Naive thymus-derived CD4-positive, alpha-beta T cell (primary cell): ENCODE measurements at regions not wholly inside any gene's neighbourhood (a gene's known extent, or its start where the extent isn't known, plus 50 kb on each side); places are given as distances from the start of the nearest gene placed in this dataset.
"Not testable (repeated sequence)": the region's sequence is repeated elsewhere in the genome, so short reads cannot be mapped to it uniquely, and the experiment has no call there.

Experiments
- ATAC-seq: fragments of 150-1000 bp; cut with Tn5 transposase; 2 replicates; pipeline ENCODE4 v1.10.0; 2021; ENCODE audit warnings: mild to moderate bottlenecking, moderate library complexity
- CTCF ChIA-PET: fragments of 350-600 bp; sonication (Branson Sonifier 250); formaldehyde crosslinking; loops from one replicate; lab custom pipeline; 2021; ENCODE audit warnings: antibody characterized with exemption; lab: Charles Lee
- POLR2A ChIA-PET: fragments of 350-600 bp; sonication (Branson Sonifier 250); formaldehyde crosslinking; loops from one replicate; lab custom pipeline; 2021; ENCODE audit warnings: antibody characterized with exemption, inconsistent platforms; lab: Charles Lee
- DNase-seq, 9 donors: peaks; one replicate each; pipeline versions ENCODE4 v3.0.0 to v3.0.0-alpha.2; 2020 to 2022; ENCODE audit warnings: mixed read lengths in 1 of 9
- H3K27ac ChIP-seq: one replicate; pipeline ENCODE4 v1.7.0; 2013; ENCODE audit warnings: mild to moderate bottlenecking, low read depth, low read length, moderate library complexity
- H3K27me3 ChIP-seq, 2 donors: one replicate each; pipeline ENCODE4 v1.7.0; 2013; ENCODE audit warnings: low read length in 2 of 2, mild to moderate bottlenecking in 2 of 2, moderate library complexity in 2 of 2; ENCODE audit not compliant: control insufficient read depth in 2 of 2, insufficient read depth in 2 of 2
- H3K36me3 ChIP-seq, 3 experiments: 1 replicate in 2 of 3; 2 replicates in 1 of 3; pipeline ENCODE4 v1.7.0; 2013; ENCODE audit warnings: low read length in 3 of 3, mild to moderate bottlenecking in 3 of 3, moderate library complexity in 1 of 3; ENCODE audit not compliant: insufficient read depth in 3 of 3, control insufficient read depth in 2 of 3
- H3K4me1 ChIP-seq, 2 donors: one replicate each; pipeline ENCODE4 v1.7.0; 2013; ENCODE audit warnings: low read length in 2 of 2, mild to moderate bottlenecking in 2 of 2, moderate library complexity in 1 of 2; ENCODE audit not compliant: control insufficient read depth in 2 of 2, insufficient read depth in 2 of 2
- H3K4me3 ChIP-seq: 2 replicates; pipeline ENCODE4 v1.7.0; 2013; ENCODE audit warnings: mild to moderate bottlenecking, low read length
- H3K9me3 ChIP-seq, 3 experiments: 1 replicate in 2 of 3; 2 replicates in 1 of 3; pipeline ENCODE4 v1.7.0; 2013; ENCODE audit warnings: low read length in 3 of 3; ENCODE audit not compliant: control insufficient read depth in 2 of 3
- H3K27ac Mint-ChIP-seq, 9 donors: one replicate each; pipeline ENCODE4 v1.8.0; 2020 to 2022; ENCODE audit warnings: mixed read lengths in 9 of 9, mild to moderate bottlenecking in 8 of 9, moderate library complexity in 5 of 9, inconsistent platforms in 2 of 9
- H3K27me3 Mint-ChIP-seq, 5 donors: one replicate each; pipeline ENCODE4 v1.8.0; 2021 to 2022; ENCODE audit warnings: mixed read lengths in 5 of 5, mild to moderate bottlenecking in 1 of 5
- H3K36me3 Mint-ChIP-seq, 5 donors: one replicate each; pipeline ENCODE4 v1.8.0; 2020 to 2022; ENCODE audit warnings: mixed read lengths in 5 of 5, mild to moderate bottlenecking in 3 of 5, inconsistent platforms in 1 of 5
- H3K4me1 Mint-ChIP-seq, 7 donors: one replicate each; pipeline ENCODE4 v1.8.0; 2020 to 2022; ENCODE audit warnings: mixed read lengths in 7 of 7, mild to moderate bottlenecking in 3 of 7, inconsistent platforms in 1 of 7
- H3K4me3 Mint-ChIP-seq, 10 donors: one replicate each; pipeline ENCODE4 v1.8.0; 2020 to 2022; ENCODE audit warnings: mild to moderate bottlenecking in 10 of 10, mixed read lengths in 10 of 10, moderate library complexity in 6 of 10, inconsistent platforms in 2 of 10
- H3K9me3 Mint-ChIP-seq, 11 donors: one replicate each; pipeline ENCODE4 v1.8.0; 2020 to 2022; ENCODE audit warnings: mixed read lengths in 11 of 11, mild to moderate bottlenecking in 4 of 11, inconsistent platforms in 1 of 11, moderate library complexity in 1 of 11
- intact Hi-C, 2 donors: fragments of 100-400 bp; cut with micrococcal nuclease; formaldehyde crosslinking; loops; one replicate each; pipeline ENCODE4 v1.15.1; 2023

DNA sequence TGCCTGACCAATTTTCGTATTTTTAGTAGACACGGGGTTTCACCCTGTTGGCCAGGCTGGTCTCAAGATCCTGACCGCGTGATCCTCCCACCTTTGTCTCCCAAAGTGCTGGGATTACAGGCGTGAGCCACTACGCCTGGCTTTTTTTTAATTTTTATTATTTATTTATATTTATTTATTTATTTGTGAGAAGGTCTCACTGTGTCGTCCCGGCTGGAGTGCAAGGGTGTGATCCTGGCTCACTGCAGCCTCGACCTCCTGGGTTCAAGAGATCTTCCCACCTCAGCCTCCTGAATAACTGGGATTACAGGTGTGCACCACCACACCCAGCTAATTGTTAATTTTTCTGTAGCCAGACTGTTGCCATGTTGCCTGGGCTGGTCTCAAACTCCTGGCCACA lies 141.1 kb downstream of the CRLF2 start:
- Mint-ChIP-seq H3K4me1 (peaks cover 0 to 3% (median 0%) of the 10 kb centered on the region in 7 donors), H3K27ac (no peak overlapping the region), H3K36me3 (peaks cover 0 to 11% (median 7%) of the 10 kb centered on the region in 5 donors), H3K9me3 (peaks cover 4 to 16% (median 9%) of the 10 kb centered on the region in 11 donors), H3K4me3 (no peak overlapping the region), H3K27me3 (peaks cover 2 to 12% (median 7%) of the 10 kb centered on the region in 5 donors)
- H3K9me3 ChIP-seq, result no peaks in the 10 kb centered on the region
- no peak for ATAC-seq
- H3K4me1 ChIP-seq, result no peaks in the 10 kb centered on the region
- no peak overlapping the region for H3K27ac ChIP-seq
- H3K27me3 ChIP-seq, result no peaks in the 10 kb centered on the region
- CTCF ChIA-PET, result no interaction called here
- no peak for DNase-seq
- intact Hi-C loops, result loop anchor here in 1 of 2 donors (10.0 kb wide), 2 partner anchors 57 to 157 kb away; no protein-coding TSS in a partner anchor
- POLR2A ChIA-PET, result no interaction called here
- no peak overlapping the region for H3K4me3 ChIP-seq
- H3K36me3 ChIP-seq, result no peaks in the 10 kb centered on the region

GRCh38 chrX:1062351-1062750 lies 150.1 kb downstream of the CRLF2 start:
- CTCF ChIA-PET, result no interaction called here
- no peaks in the 10 kb centered on the region for H3K36me3 ChIP-seq
- ATAC-seq (no peak), DNase-seq (no peak)
- peaks cover 9 to 30% (median 15%) of the 10 kb centered on the region in 11 donors for H3K9me3 Mint-ChIP-seq
- intact Hi-C loops, result no loop called here
- POLR2A ChIA-PET, result no interaction called here
- H3K27ac ChIP-seq, result no peak overlapping the region
- H3K4me3 ChIP-seq, result no peak overlapping the region
- no peak overlapping the region for H3K4me3 Mint-ChIP-seq
- no peak overlapping the region for H3K27ac Mint-ChIP-seq
- H3K9me3 ChIP-seq, result no peaks in the 10 kb centered on the region
- H3K4me1 Mint-ChIP-seq, result peaks cover 0 to 2% (median 0%) of the 10 kb centered on the region in 7 donors
- no peaks in the 10 kb centered on the region for H3K27me3 ChIP-seq
- H3K4me1 ChIP-seq, result no peaks in the 10 kb centered on the region
- peaks cover 0 to 17% (median 10%) of the 10 kb centered on the region in 5 donors for H3K27me3 Mint-ChIP-seq
- H3K36me3 Mint-ChIP-seq, result peaks cover 0 to 16% (median 7%) of the 10 kb centered on the region in 5 donors

DNA sequence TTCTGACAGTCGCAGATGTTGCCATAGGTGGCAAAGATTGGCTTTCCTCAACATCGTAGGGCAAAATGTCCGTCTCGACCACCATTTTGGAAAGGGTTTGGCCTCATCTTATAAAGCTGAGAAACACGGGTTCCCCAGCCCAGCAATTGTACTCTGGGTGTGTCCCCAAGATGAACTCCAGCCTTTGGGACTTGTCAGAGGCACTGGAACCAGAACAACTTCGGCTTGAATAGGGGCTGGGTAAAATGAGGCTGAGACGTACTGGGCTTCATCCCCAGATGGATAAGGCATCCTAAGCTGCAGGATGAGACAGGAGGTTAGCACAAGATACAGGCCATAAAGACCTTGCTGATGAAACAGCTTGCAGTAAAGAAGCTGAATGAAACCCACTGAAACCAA lies 151.9 kb downstream of the CRLF2 start:
- ChIA-PET CTCF (no interaction called here), POLR2A (no interaction called here)
- H3K27ac ChIP-seq, result no peak overlapping the region
- Mint-ChIP-seq H3K4me1 (no peaks in the 10 kb centered on the region), H3K36me3 (peaks cover 0 to 16% (median 7%) of the 10 kb centered on the region in 5 donors), H3K27ac (no peak overlapping the region), H3K4me3 (no peak overlapping the region), H3K9me3 (peaks cover 8 to 30% (median 15%) of the 10 kb centered on the region in 11 donors), H3K27me3 (peaks cover 0 to 17% (median 10%) of the 10 kb centered on the region in 5 donors)
- DNase-seq, result no peak
- intact Hi-C loops, result no loop called here
- no peaks in the 10 kb centered on the region for H3K4me1 ChIP-seq
- H3K27me3 ChIP-seq, result no peaks in the 10 kb centered on the region
- ATAC-seq, result no peak
- H3K4me3 ChIP-seq, result no peak overlapping the region
- H3K9me3 ChIP-seq, result no peaks in the 10 kb centered on the region
- no peaks in the 10 kb centered on the region for H3K36me3 ChIP-seq

- CTCF ChIA-PET, result no interaction called here
These were observed 152.6 kb downstream of the CRLF2 start for GRCh38 chrX:1059576-1060561.

GRCh38 chrX:1053600-1053999 lies 158.8 kb downstream of the CRLF2 start:
- H3K27ac Mint-ChIP-seq, DNase-seq, H3K4me1 ChIP-seq, intact Hi-C loops, POLR2A ChIA-PET, H3K4me3 Mint-ChIP-seq, H3K27ac ChIP-seq, H3K4me3 ChIP-seq, H3K36me3 ChIP-seq, CTCF ChIA-PET, H3K27me3 Mint-ChIP-seq, H3K4me1 Mint-ChIP-seq, H3K36me3 Mint-ChIP-seq, ATAC-seq, H3K27me3 ChIP-seq: not testable (repeated sequence)
- H3K9me3 Mint-ChIP-seq, result peaks cover 0 to 42% (median 23%) of the 10 kb centered on the region in 11 donors
- H3K9me3 ChIP-seq, result peaks cover 0 to 23% (median 7%) of the 10 kb centered on the region in 3 experiments

More at GRCh38 chrX:1059576-1060561, 152.6 kb downstream of the CRLF2 start:
- ATAC-seq, result no peak
- intact Hi-C loops, result no loop called here
- no peaks in the 10 kb centered on the region for H3K4me1 Mint-ChIP-seq
- peaks cover 0 to 16% (median 7%) of the 10 kb centered on the region in 5 donors for H3K36me3 Mint-ChIP-seq
- DNase-seq, result no peak
- H3K9me3 Mint-ChIP-seq, result peaks cover 8 to 31% (median 15%) of the 10 kb centered on the region in 11 donors
- no peaks in the 10 kb centered on the region for H3K9me3 ChIP-seq
- H3K4me3 Mint-ChIP-seq, result no peak overlapping the region
- peaks cover 0 to 17% (median 10%) of the 10 kb centered on the region in 5 donors for H3K27me3 Mint-ChIP-seq
- no peak overlapping the region for H3K27ac Mint-ChIP-seq
- no peaks in the 10 kb centered on the region for H3K4me1 ChIP-seq
- POLR2A ChIA-PET, result no interaction called here
- no peaks in the 10 kb centered on the region for H3K27me3 ChIP-seq
- H3K27ac ChIP-seq, result no peak overlapping the region
- H3K36me3 ChIP-seq, result no peaks in the 10 kb centered on the region
- H3K4me3 ChIP-seq, result no peak overlapping the region

- no peak for DNase-seq
- no peak overlapping the region for H3K27ac ChIP-seq
- H3K4me1 ChIP-seq, result no peaks in the 10 kb centered on the region
- H3K27me3 ChIP-seq, result no peaks in the 10 kb centered on the region
- no peaks in the 10 kb centered on the region for H3K36me3 ChIP-seq
- Mint-ChIP-seq H3K9me3 (peaks cover 0 to 42% (median 23%) of the 10 kb centered on the region in 11 donors), H3K27me3 (no peaks in the 10 kb centered on the region), H3K4me1 (peaks cover 0 to 1% (median 0%) of the 10 kb centered on the region in 7 donors), H3K27ac (no peak overlapping the region), H3K36me3 (no peaks in the 10 kb centered on the region), H3K4me3 (no peak overlapping the region)
- peaks cover 0 to 23% (median 7%) of the 10 kb centered on the region in 3 experiments for H3K9me3 ChIP-seq
- H3K4me3 ChIP-seq, result no peak overlapping the region
- POLR2A ChIA-PET, result no interaction called here
- ATAC-seq, result no peak
- intact Hi-C loops, result no loop called here
- CTCF ChIA-PET, result no interaction called here
These were observed 159.4 kb downstream of the CRLF2 start for GRCh38 chrX:1053072-1053471.
